Keratinocyte (primary cell): ENCODE measurements at regions not wholly inside any gene's neighbourhood (a gene's known extent, or its start where the extent isn't known, plus 50 kb on each side); places are given as distances from the start of the nearest gene placed in this dataset.

ENCODE experiments used
- EZH2 ChIP-seq: IDR thresholded peaks from one replicate; pipeline ENCODE4 v1.6.1; 2012; ENCODE audit warnings: inconsistent platforms, mild to moderate bottlenecking, low read length, moderate library complexity
- TF ChIP-seq, protein P1 (sequence below), 3 experiments: IDR thresholded peaks in 1 of 3; conservative IDR thresholded peaks in 1 of 3; optimal IDR thresholded peaks in 1 of 3; 2 replicates in 2 of 3; 3 replicates in 1 of 3; pipeline versions ENCODE3 to v1.5.1; 2011; ENCODE audit warnings: low read length in 3 of 3, mild to moderate bottlenecking in 3 of 3, moderate library complexity in 2 of 3, control low read depth in 1 of 3, inconsistent platforms in 1 of 3; ENCODE audit not compliant: insufficient read depth in 2 of 3; ENCODE audit errors: extremely low read depth in 1 of 3

DNA sequence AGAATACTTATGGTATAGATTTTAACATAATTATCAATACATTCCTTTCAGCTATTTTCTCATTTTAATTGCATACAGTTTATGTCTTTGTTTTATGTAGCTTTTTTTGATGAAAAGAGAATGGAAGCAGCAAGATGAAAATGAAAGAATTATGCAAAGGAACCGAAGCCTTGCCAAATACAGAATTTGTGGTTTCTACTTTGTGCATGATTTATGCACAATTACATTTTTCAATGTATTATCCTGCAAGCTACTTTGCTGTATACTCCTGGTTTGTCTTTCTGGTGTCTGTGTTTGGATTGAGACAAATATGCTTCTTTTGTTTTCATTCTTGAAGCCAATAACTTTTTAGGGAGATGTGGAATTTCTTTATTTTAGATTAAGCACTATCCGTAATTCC, 1642.6 kb upstream of the CELF4 start:
- TF ChIP-seq, protein P1, sequence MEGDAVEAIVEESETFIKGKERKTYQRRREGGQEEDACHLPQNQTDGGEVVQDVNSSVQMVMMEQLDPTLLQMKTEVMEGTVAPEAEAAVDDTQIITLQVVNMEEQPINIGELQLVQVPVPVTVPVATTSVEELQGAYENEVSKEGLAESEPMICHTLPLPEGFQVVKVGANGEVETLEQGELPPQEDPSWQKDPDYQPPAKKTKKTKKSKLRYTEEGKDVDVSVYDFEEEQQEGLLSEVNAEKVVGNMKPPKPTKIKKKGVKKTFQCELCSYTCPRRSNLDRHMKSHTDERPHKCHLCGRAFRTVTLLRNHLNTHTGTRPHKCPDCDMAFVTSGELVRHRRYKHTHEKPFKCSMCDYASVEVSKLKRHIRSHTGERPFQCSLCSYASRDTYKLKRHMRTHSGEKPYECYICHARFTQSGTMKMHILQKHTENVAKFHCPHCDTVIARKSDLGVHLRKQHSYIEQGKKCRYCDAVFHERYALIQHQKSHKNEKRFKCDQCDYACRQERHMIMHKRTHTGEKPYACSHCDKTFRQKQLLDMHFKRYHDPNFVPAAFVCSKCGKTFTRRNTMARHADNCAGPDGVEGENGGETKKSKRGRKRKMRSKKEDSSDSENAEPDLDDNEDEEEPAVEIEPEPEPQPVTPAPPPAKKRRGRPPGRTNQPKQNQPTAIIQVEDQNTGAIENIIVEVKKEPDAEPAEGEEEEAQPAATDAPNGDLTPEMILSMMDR (optimal IDR thresholded peaks at IDR 0.05 in 1 of 3, IDR thresholded peaks at IDR 0.05 in 1 of 3, conservative IDR thresholded peaks at IDR 0.05 in 1 of 3; ENCODE audit: extremely low read depth in 1 of 3, insufficient read depth in 2 of 3, low read length in 3 of 3) = no peak
- no peak for TF ChIP-seq EZH2
